ENCODE measurements at regions not wholly inside any gene's neighbourhood (a gene's known extent, or its start where the extent isn't known, plus 50 kb on each side); places are given as distances from the start of the nearest gene placed in this dataset.

GRCh38 chr11:45551191-45551713, 114.2 kb downstream of the CHST1 start:
- no peak for TF ChIP-seq SIN3A (IDR thresholded peaks at IDR 0.05; ENCODE audit: borderline replicate concordance, insufficient read depth, low read length)
- TF ChIP-seq POLR2AphosphoS5 (IDR thresholded peaks at IDR 0.05; ENCODE audit: low read depth, low read length), result no peak
